ENCODE measurements at regions not wholly inside any gene's neighbourhood (a gene's known extent, or its start where the extent isn't known, plus 50 kb on each side); places are given as distances from the start of the nearest gene placed in this dataset.

- intact Hi-C loops (cut with DNase I; ENCODE audit: low total_unique reads) = no loop called here
- no peaks in the 10 kb centered on the region for H3K4me1 ChIP-seq
- no peaks in the 10 kb centered on the region for H3K27me3 ChIP-seq
- no peaks in the 10 kb centered on the region for H3K36me3 ChIP-seq
- WGBS, 5 donors = 48 to 55% (median 53%) methylated on average over 2 of the region's 2 CpGs
- TF ChIP-seq EP300 (IDR thresholded peaks at IDR 0.05) (no peak), POLR2A (IDR thresholded peaks at IDR 0.05) (no peak), POLR2AphosphoS5 (IDR thresholded peaks at IDR 0.05) (no peak), CTCF (IDR thresholded peaks at IDR 0.05) (no peak)
- H3K9me3 ChIP-seq = no peaks in the 10 kb centered on the region
- H3K27ac ChIP-seq = no peak overlapping the region
- no peak overlapping the region for H3K4me3 ChIP-seq
- DNase-seq = no peak
Observed at GRCh38 chr6:50979171-50979525, 160.5 kb downstream of the TFAP2B start.

- H3K9me3 ChIP-seq = no peaks in the 10 kb centered on the region
- 70 to 75% (median 73%) methylated on average over 3 of the region's 3 CpGs for WGBS, 5 donors
- intact Hi-C loops (cut with DNase I; ENCODE audit: low total_unique reads) = no loop called here
- H3K4me1 ChIP-seq = no peaks in the 10 kb centered on the region
- no peak for DNase-seq
- no peaks in the 10 kb centered on the region for H3K36me3 ChIP-seq
- no peak overlapping the region for H3K27ac ChIP-seq
- no peak for TF ChIP-seq EP300 (IDR thresholded peaks at IDR 0.05)
- no peak for TF ChIP-seq CTCF (IDR thresholded peaks at IDR 0.05)
- no peak for TF ChIP-seq POLR2A (IDR thresholded peaks at IDR 0.05)
- TF ChIP-seq POLR2AphosphoS5 (IDR thresholded peaks at IDR 0.05) = no peak
- H3K27me3 ChIP-seq = no peaks in the 10 kb centered on the region
- no peak overlapping the region for H3K4me3 ChIP-seq
Observed at GRCh38 chr6:50984135-50984534, 165.5 kb downstream of the TFAP2B start.

GRCh38 chr6:50986319-50986718 lies 167.6 kb downstream of the TFAP2B start:
- intact Hi-C loops (cut with DNase I; ENCODE audit: low total_unique reads) = no loop called here
- H3K27ac ChIP-seq = no peak overlapping the region
- H3K4me1 ChIP-seq = no peaks in the 10 kb centered on the region
- TF ChIP-seq POLR2A (IDR thresholded peaks at IDR 0.05) (no peak), POLR2AphosphoS5 (IDR thresholded peaks at IDR 0.05) (no peak), EP300 (IDR thresholded peaks at IDR 0.05) (no peak), CTCF (IDR thresholded peaks at IDR 0.05) (no peak)
- H3K9me3 ChIP-seq = no peaks in the 10 kb centered on the region
- H3K4me3 ChIP-seq = no peak overlapping the region
- no peak for DNase-seq
- H3K36me3 ChIP-seq = no peaks in the 10 kb centered on the region
- H3K27me3 ChIP-seq = no peaks in the 10 kb centered on the region

GRCh38 chr6:50989123-50989522 lies 170.5 kb downstream of the TFAP2B start:
- no peak for DNase-seq
- H3K27me3 ChIP-seq = no peaks in the 10 kb centered on the region
- TF ChIP-seq EP300 (IDR thresholded peaks at IDR 0.05) (no peak), POLR2A (IDR thresholded peaks at IDR 0.05) (no peak), CTCF (IDR thresholded peaks at IDR 0.05) (no peak), POLR2AphosphoS5 (IDR thresholded peaks at IDR 0.05) (no peak)
- no peak overlapping the region for H3K27ac ChIP-seq
- H3K4me1 ChIP-seq = no peaks in the 10 kb centered on the region
- no peak overlapping the region for H3K4me3 ChIP-seq
- no peaks in the 10 kb centered on the region for H3K9me3 ChIP-seq
- no peaks in the 10 kb centered on the region for H3K36me3 ChIP-seq
- intact Hi-C loops (cut with DNase I; ENCODE audit: low total_unique reads) = no loop called here

Measured in stomach (tissue), 8 donors.